ENCODE measurements at regions not wholly inside any gene's neighbourhood (a gene's known extent, or its start where the extent isn't known, plus 50 kb on each side); places are given as distances from the start of the nearest gene placed in this dataset.
A peak's percentile ranks its signal among the peaks of the same experiment; 100 is the strongest.

DNA sequence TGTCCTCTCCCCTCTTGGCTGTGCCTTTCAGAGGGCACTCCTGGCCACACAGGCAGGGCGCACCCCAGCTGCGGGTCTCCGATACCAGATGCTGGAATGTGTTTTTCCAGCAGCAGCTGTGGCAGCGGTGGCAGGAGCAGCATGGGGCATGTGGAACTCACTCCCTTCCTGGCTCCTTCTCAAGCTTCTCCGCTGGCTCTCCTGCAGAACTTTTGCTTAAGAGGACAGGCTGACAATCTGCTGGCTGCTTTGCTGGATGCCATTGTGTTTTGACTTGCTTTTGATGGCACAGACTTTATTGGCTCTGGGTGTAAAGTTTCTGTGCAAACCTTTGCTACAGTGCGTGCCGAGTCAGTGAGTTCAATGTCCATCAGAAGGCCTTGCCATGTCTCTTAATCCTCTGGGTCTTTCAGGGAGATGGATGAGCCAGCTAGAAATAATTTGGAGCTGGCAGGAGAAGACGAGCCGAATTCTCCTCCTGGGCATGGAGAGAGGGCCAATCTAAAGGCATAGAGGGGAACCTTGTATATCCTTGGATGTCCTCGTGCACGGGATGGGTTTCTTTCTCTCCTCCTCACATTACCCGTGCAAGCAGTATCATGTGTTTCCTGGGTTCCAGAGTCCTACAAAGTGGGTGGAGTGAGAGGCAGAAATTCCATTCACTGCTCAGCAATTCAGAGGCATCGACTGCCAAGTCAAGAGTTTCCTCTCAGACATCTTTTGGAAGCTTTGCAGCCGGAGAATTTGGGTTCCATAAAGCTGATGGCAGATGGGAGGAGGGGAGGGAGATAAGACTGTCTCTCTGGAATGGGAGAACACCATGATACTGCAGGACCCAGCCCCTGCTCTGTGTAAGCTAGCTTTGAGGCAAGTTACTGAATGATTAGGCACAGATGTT lies 231.2 kb downstream of the FGF9 start (continued):
- no peak for TF ChIP-seq MAZ (IDR thresholded peaks at IDR 0.05; ENCODE audit: borderline replicate concordance, low read depth, low read length)
- TF ChIP-seq MXI1 (IDR thresholded peaks at IDR 0.05; ENCODE audit: borderline replicate concordance, low read depth, low read length), result no peak

DNA sequence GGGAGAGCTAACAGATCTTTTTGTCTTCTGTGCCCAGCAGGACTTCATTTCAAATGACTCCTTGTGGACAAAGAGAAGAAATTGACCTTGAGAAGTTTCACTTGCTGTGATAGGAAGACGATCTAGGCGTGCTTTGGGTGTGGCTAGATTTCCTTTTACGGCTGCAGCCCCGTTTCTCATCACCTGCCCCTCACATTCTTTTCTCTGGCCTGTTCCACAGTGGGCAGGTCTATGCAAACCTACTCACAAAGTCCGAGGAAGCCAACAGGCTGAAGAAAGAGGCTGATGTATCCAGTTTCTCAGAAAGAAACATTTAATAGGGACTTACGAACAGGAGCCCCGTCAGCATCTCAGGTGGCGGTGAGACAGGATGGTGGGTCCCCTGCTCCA lies 231.8 kb downstream of the FGF9 start:
- DNase-seq (no peak), ATAC-seq (ENCODE audit: low read depth) (no peak)
- ChIA-PET POLR2A (ENCODE audit: unreplicated experiment) (no interaction called here), CTCF (interaction anchor here (1.5 kb wide), 1 partner anchor 9 kb away, joined by 3 read pairs; no protein-coding TSS in a partner anchor)
- Histone ChIP-seq H3K18ac (ENCODE audit: low read depth, low read length) (no peak overlapping the region; the same call in 1 of the 2 replicates), H2AK9ac (replicated peaks; ENCODE audit: low read depth, low read length, poor library complexity) (no peak overlapping the region), H2BK15ac (ENCODE audit: low read depth, low read length) (no peak overlapping the region), H4K5ac (ENCODE audit: low read depth, low read length) (no peak overlapping the region; the same call in 1 of the 2 replicates), H4K20me1 (ENCODE audit: insufficient read depth, low read length) (no peaks in the 10 kb centered on the region), H3K4ac (ENCODE audit: low read depth, low read length) (no peak overlapping the region), H4K8ac (ENCODE audit: low read depth in 2 of 2, low read length in 2 of 2) (no peak overlapping the region), H3K14ac (replicated peaks; ENCODE audit: low read depth, low read length) (no peak overlapping the region), H3K4me3 (ENCODE audit: insufficient read depth, low read depth, low read length) (no peak overlapping the region), H4K91ac (ENCODE audit: insufficient read depth, low read depth, low read length) (no peak overlapping the region), H2BK5ac (ENCODE audit: low read depth, low read length, poor library complexity, severe bottlenecking) (no peak overlapping the region), H2AK5ac (ENCODE audit: low read depth, low read length) (no peak overlapping the region), H3K9me1 (ENCODE audit: insufficient read depth, low read length) (0 out of 2 replicates have a peak, but pooled peaks cover 6% of the 10 kb centered on the region), H2BK20ac (ENCODE audit: low read depth, low read length) (no peak overlapping the region), H3K9ac (ENCODE audit: low read depth, low read length) (no peak overlapping the region), H3K27me3 (ENCODE audit: control insufficient read depth, insufficient read depth, low read length) (no peaks in the 10 kb centered on the region), H3K79me1 (ENCODE audit: low read depth in 1 of 2, low read length in 2 of 2) (no peaks in the 10 kb centered on the region), H3K4me2 (ENCODE audit: low read depth, low read length) (no peak overlapping the region), H3K27ac (ENCODE audit: insufficient read depth, low read length) (peak overlapping the region; percentile 8; the same call in 1 of the 2 replicates), H3K36me3 (ENCODE audit: control insufficient read depth, insufficient read depth, low read length) (no peaks in the 10 kb centered on the region), H3K9me3 (ENCODE audit: control insufficient read depth, insufficient read depth, low read length) (no peaks in the 10 kb centered on the region), H3K4me1 (ENCODE audit: control insufficient read depth, insufficient read depth, low read length) (peaks cover 7% of the 10 kb centered on the region; the same call in 1 of the 2 replicates), H2BK120ac (ENCODE audit: low read depth, low read length) (no peak overlapping the region), H3K56ac (ENCODE audit: extremely low read depth, insufficient read depth, low read length) (no peak overlapping the region), H3K23ac (ENCODE audit: low read depth, low read length) (no peak overlapping the region), H2AFZ (replicated peaks; ENCODE audit: low read length, poor library complexity) (peak overlapping the region; percentile 26)
- TF ChIP-seq FOS (IDR thresholded peaks at IDR 0.05; ENCODE audit: low read depth, low read length), result no peak
- TF ChIP-seq BHLHE40 (IDR thresholded peaks at IDR 0.05; ENCODE audit: low read depth, low read length), result no peak
- no peak for TF ChIP-seq RAD21 (IDR thresholded peaks at IDR 0.05; ENCODE audit: low read length)
- TF ChIP-seq, protein P1, sequence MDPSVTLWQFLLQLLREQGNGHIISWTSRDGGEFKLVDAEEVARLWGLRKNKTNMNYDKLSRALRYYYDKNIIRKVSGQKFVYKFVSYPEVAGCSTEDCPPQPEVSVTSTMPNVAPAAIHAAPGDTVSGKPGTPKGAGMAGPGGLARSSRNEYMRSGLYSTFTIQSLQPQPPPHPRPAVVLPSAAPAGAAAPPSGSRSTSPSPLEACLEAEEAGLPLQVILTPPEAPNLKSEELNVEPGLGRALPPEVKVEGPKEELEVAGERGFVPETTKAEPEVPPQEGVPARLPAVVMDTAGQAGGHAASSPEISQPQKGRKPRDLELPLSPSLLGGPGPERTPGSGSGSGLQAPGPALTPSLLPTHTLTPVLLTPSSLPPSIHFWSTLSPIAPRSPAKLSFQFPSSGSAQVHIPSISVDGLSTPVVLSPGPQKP (IDR thresholded peaks at IDR 0.05; ENCODE audit: borderline replicate concordance, low read depth, low read length), result no peak
- TF ChIP-seq SMC3 (IDR thresholded peaks at IDR 0.05; ENCODE audit: low read depth, low read length), result no peak
- TF ChIP-seq RFX5 (IDR thresholded peaks at IDR 0.05; ENCODE audit: low read depth, low read length), result no peak
- no peak for TF ChIP-seq POLR2A (IDR thresholded peaks at IDR 0.05; ENCODE audit: low read depth, low read length)
- intact Hi-C loops (cut with micrococcal nuclease) (no loop called here), in situ Hi-C loops (cut with MboI; ENCODE audit: low sequenced_read_pairs) (no loop called here), dilution Hi-C loops (cut with HindIII; ENCODE audit: low sequenced_read_pairs, unreplicated experiment) (no loop called here)
- BruUV-seq (replicated peaks), result no TSS peak
- WGBS, 2 experiments (ENCODE audit: extremely low coverage in 2 of 2, insufficient read length in 1 of 2), result 80% methylated on average over 2 of the region's 8 CpGs; no CpG with 5 or more reads in 1 of the 2 experiments
